Activated CD4-positive, alpha-beta memory T cell treated with anti-CD3 and anti-CD28 coated beads for 36 hours (primary cell): ENCODE measurements at regions not wholly inside any gene's neighbourhood (a gene's known extent, or its start where the extent isn't known, plus 50 kb on each side); places are given as distances from the start of the nearest gene placed in this dataset.
"Not testable (repeated sequence)": the region's sequence is repeated elsewhere in the genome, so short reads cannot be mapped to it uniquely, and the experiment has no call there.

Source experiments
- CTCF ChIA-PET: fragments of 350-600 bp; sonication (Branson Sonifier 250); formaldehyde crosslinking; loops from one replicate; lab custom pipeline; 2021; ENCODE audit warnings: antibody characterized with exemption, inconsistent platforms; lab: Charles Lee
- POLR2A ChIA-PET: fragments of 350-600 bp; sonication (Branson Sonifier 250); formaldehyde crosslinking; loops from one replicate; lab custom pipeline; 2021; ENCODE audit warnings: antibody characterized with exemption; lab: Charles Lee
- DNase-seq: peaks from one replicate; pipeline ENCODE4 v3.0.0-alpha.2; 2020
- H3K27ac Mint-ChIP-seq: one replicate; pipeline ENCODE4 v1.8.0; 2021; ENCODE audit warnings: mixed read lengths
- H3K27me3 Mint-ChIP-seq: one replicate; pipeline ENCODE4 v1.8.0; 2021; ENCODE audit warnings: mixed read lengths
- H3K36me3 Mint-ChIP-seq: one replicate; pipeline ENCODE4 v1.8.0; 2021; ENCODE audit warnings: mixed read lengths
- H3K4me1 Mint-ChIP-seq: one replicate; pipeline ENCODE4 v1.8.0; 2021; ENCODE audit warnings: low read depth, mixed read lengths
- H3K4me3 Mint-ChIP-seq: one replicate; pipeline ENCODE4 v1.8.0; 2021; ENCODE audit warnings: mild to moderate bottlenecking, mixed read lengths
- H3K9me3 Mint-ChIP-seq: one replicate; pipeline ENCODE4 v1.8.0; 2021; ENCODE audit warnings: mixed read lengths
- intact Hi-C: fragments of 100-400 bp; cut with micrococcal nuclease; formaldehyde crosslinking; loops from one replicate; pipeline ENCODE4 v1.15.1; 2023

GRCh38 chr3:8154617-8155016 is 347.0 kb upstream of the LMCD1 start:
- Mint-ChIP-seq H3K27me3 (peaks cover 4% of the 10 kb centered on the region), H3K4me3 (no peak overlapping the region), H3K9me3 (no peaks in the 10 kb centered on the region), H3K27ac (no peak overlapping the region), H3K36me3 (no peaks in the 10 kb centered on the region), H3K4me1 (no peaks in the 10 kb centered on the region)
- ChIA-PET CTCF (no interaction called here), POLR2A (no interaction called here)
- no peak for DNase-seq
- intact Hi-C loops: no loop called here

- no peak overlapping the region for H3K27ac Mint-ChIP-seq
- POLR2A ChIA-PET: no interaction called here
- no peaks in the 10 kb centered on the region for H3K4me1 Mint-ChIP-seq
- H3K4me3 Mint-ChIP-seq: no peak overlapping the region
- intact Hi-C loops: no loop called here
- DNase-seq: no peak
- H3K36me3 Mint-ChIP-seq: no peaks in the 10 kb centered on the region
- no peaks in the 10 kb centered on the region for H3K9me3 Mint-ChIP-seq
- peaks cover under 1% of the 10 kb centered on the region for H3K27me3 Mint-ChIP-seq
- CTCF ChIA-PET: no interaction called here
Measured at GRCh38 chr3:8156138-8156537, 345.5 kb upstream of the LMCD1 start.

GRCh38 chr3:8156831-8157230 is 344.8 kb upstream of the LMCD1 start:
- POLR2A ChIA-PET: no interaction called here
- H3K4me1 Mint-ChIP-seq: no peaks in the 10 kb centered on the region
- no peaks in the 10 kb centered on the region for H3K27me3 Mint-ChIP-seq

GRCh38 chr3:8157640-8158039 is 344.0 kb upstream of the LMCD1 start:
- ChIA-PET CTCF (no interaction called here), POLR2A (no interaction called here)
- Mint-ChIP-seq H3K27me3 (no peaks in the 10 kb centered on the region), H3K9me3 (no peaks in the 10 kb centered on the region), H3K36me3 (no peaks in the 10 kb centered on the region), H3K4me1 (no peaks in the 10 kb centered on the region), H3K27ac (no peak overlapping the region), H3K4me3 (no peak overlapping the region)
- DNase-seq: no peak
- intact Hi-C loops: no loop called here

More at GRCh38 chr3:8156831-8157230, 344.8 kb upstream of the LMCD1 start:
- H3K9me3 Mint-ChIP-seq: no peaks in the 10 kb centered on the region
- H3K4me3 Mint-ChIP-seq: no peak overlapping the region
- H3K36me3 Mint-ChIP-seq: no peaks in the 10 kb centered on the region
- no peak overlapping the region for H3K27ac Mint-ChIP-seq
- no peak for DNase-seq
- intact Hi-C loops: no loop called here
- CTCF ChIA-PET: no interaction called here

GRCh38 chr3:8164145-8164544 is 337.5 kb upstream of the LMCD1 start:
- H3K4me1 Mint-ChIP-seq: no peaks in the 10 kb centered on the region
- H3K27me3 Mint-ChIP-seq: no peaks in the 10 kb centered on the region
- no peak overlapping the region for H3K27ac Mint-ChIP-seq
- ChIA-PET CTCF (no interaction called here), POLR2A (no interaction called here)
- H3K9me3 Mint-ChIP-seq: peaks cover 2% of the 10 kb centered on the region
- H3K36me3 Mint-ChIP-seq: no peaks in the 10 kb centered on the region
- H3K4me3 Mint-ChIP-seq: no peak overlapping the region
- DNase-seq: no peak
- intact Hi-C loops: no loop called here

GRCh38 chr3:8166014-8166413 is 335.6 kb upstream of the LMCD1 start:
- Mint-ChIP-seq H3K27me3 (no peaks in the 10 kb centered on the region), H3K4me3 (no peak overlapping the region), H3K9me3 (peaks cover 2% of the 10 kb centered on the region), H3K36me3 (no peaks in the 10 kb centered on the region), H3K27ac (no peak overlapping the region), H3K4me1 (no peaks in the 10 kb centered on the region)
- CTCF ChIA-PET: no interaction called here
- intact Hi-C loops: no loop called here
- POLR2A ChIA-PET: no interaction called here
- DNase-seq: no peak

- Mint-ChIP-seq H3K27me3 (no peaks in the 10 kb centered on the region), H3K9me3 (peaks cover 2% of the 10 kb centered on the region), H3K4me1 (no peaks in the 10 kb centered on the region), H3K27ac (no peak overlapping the region), H3K36me3 (no peaks in the 10 kb centered on the region), H3K4me3 (no peak overlapping the region)
- POLR2A ChIA-PET: no interaction called here
- intact Hi-C loops: no loop called here
- CTCF ChIA-PET: no interaction called here
- no peak for DNase-seq
Measured at GRCh38 chr3:8170971-8171508, 330.6 kb upstream of the LMCD1 start.

- CTCF ChIA-PET: interaction anchor here (0.8 kb wide), 1 partner anchor 139 kb away, joined by 3 read pairs; no protein-coding TSS in a partner anchor
- no peak for DNase-seq
- Mint-ChIP-seq H3K4me3 (no peak overlapping the region), H3K4me1 (no peaks in the 10 kb centered on the region), H3K36me3 (no peaks in the 10 kb centered on the region), H3K27ac (no peak overlapping the region), H3K27me3 (no peaks in the 10 kb centered on the region), H3K9me3 (no peaks in the 10 kb centered on the region)
- POLR2A ChIA-PET: no interaction called here
- intact Hi-C loops: no loop called here
Measured at GRCh38 chr3:8173892-8174291, 327.7 kb upstream of the LMCD1 start.

GRCh38 chr3:8176759-8177483 is 324.7 kb upstream of the LMCD1 start:
- CTCF ChIA-PET, POLR2A ChIA-PET, H3K27ac Mint-ChIP-seq: not testable (repeated sequence)

GRCh38 chr3:8178516-8178915 is 323.1 kb upstream of the LMCD1 start:
- POLR2A ChIA-PET, H3K9me3 Mint-ChIP-seq, CTCF ChIA-PET, H3K36me3 Mint-ChIP-seq, H3K27ac Mint-ChIP-seq, DNase-seq, intact Hi-C loops, H3K4me3 Mint-ChIP-seq, H3K4me1 Mint-ChIP-seq, H3K27me3 Mint-ChIP-seq: not testable (repeated sequence)

More at GRCh38 chr3:8176759-8177483, 324.7 kb upstream of the LMCD1 start:
- DNase-seq, H3K9me3 Mint-ChIP-seq, H3K4me3 Mint-ChIP-seq, intact Hi-C loops, H3K27me3 Mint-ChIP-seq, H3K4me1 Mint-ChIP-seq, H3K36me3 Mint-ChIP-seq: not testable (repeated sequence)

- no peak overlapping the region for H3K4me3 Mint-ChIP-seq
- CTCF ChIA-PET: no interaction called here
- DNase-seq: no peak
- H3K36me3 Mint-ChIP-seq: no peaks in the 10 kb centered on the region
- no peaks in the 10 kb centered on the region for H3K4me1 Mint-ChIP-seq
- H3K27ac Mint-ChIP-seq: no peak overlapping the region
- intact Hi-C loops: no loop called here
- POLR2A ChIA-PET: no interaction called here
- no peaks in the 10 kb centered on the region for H3K9me3 Mint-ChIP-seq
- H3K27me3 Mint-ChIP-seq: no peaks in the 10 kb centered on the region
Measured at GRCh38 chr3:8182904-8183303, 318.7 kb upstream of the LMCD1 start.

- Mint-ChIP-seq H3K4me3 (no peak overlapping the region), H3K36me3 (no peaks in the 10 kb centered on the region), H3K27me3 (no peaks in the 10 kb centered on the region), H3K4me1 (no peaks in the 10 kb centered on the region), H3K9me3 (no peaks in the 10 kb centered on the region), H3K27ac (no peak overlapping the region)
- intact Hi-C loops: no loop called here
- CTCF ChIA-PET: no interaction called here
- DNase-seq: no peak
- POLR2A ChIA-PET: no interaction called here
Measured at GRCh38 chr3:8183627-8184026, 318.0 kb upstream of the LMCD1 start.

- Mint-ChIP-seq H3K4me3 (no peak overlapping the region), H3K4me1 (no peaks in the 10 kb centered on the region), H3K36me3 (no peaks in the 10 kb centered on the region), H3K27me3 (no peaks in the 10 kb centered on the region), H3K9me3 (peaks cover 6% of the 10 kb centered on the region), H3K27ac (no peak overlapping the region)
- DNase-seq: no peak
- intact Hi-C loops: no loop called here
- POLR2A ChIA-PET: no interaction called here
- CTCF ChIA-PET: no interaction called here
Measured at GRCh38 chr3:8186213-8186612, 315.4 kb upstream of the LMCD1 start.
